Stimulated activated CD4-positive, alpha-beta T cell treated with anti-CD3 and anti-CD28 coated beads, Interleukin-15, amount 100 ng/mL, for 24 hours (primary cell): ENCODE measurements at regions not wholly inside any gene's neighbourhood (a gene's known extent, or its start where the extent isn't known, plus 50 kb on each side); places are given as distances from the start of the nearest gene placed in this dataset.
A peak's percentile ranks its signal among the peaks of the same experiment; 100 is the strongest.
"Not testable (repeated sequence)": the region's sequence is repeated elsewhere in the genome, so short reads cannot be mapped to it uniquely, and the experiment has no call there.

ENCODE experiments used
- DNase-seq: peaks from one replicate; pipeline ENCODE4 v3.0.0-alpha.2; 2020

- DNase-seq = no peak
These were observed 116.9 kb upstream of the ENPEP start for GRCh38 chr4:110359076-110359475.

GRCh38 chr4:110357521-110357920 lies 118.4 kb upstream of the ENPEP start:
- DNase-seq = no peak

- DNase-seq = no peak
These were observed 121.5 kb upstream of the ENPEP start for GRCh38 chr4:110354460-110354859.

- no peak for DNase-seq
These were observed 123.1 kb upstream of the ENPEP start for GRCh38 chr4:110352670-110353442.

- no peak for DNase-seq
These were observed 127.1 kb upstream of the ENPEP start for GRCh38 chr4:110348711-110349383.

GRCh38 chr4:110347805-110348204 lies 128.2 kb upstream of the ENPEP start:
- DNase-seq = no peak

GRCh38 chr4:110344165-110344564 lies 131.8 kb upstream of the ENPEP start:
- DNase-seq = no peak

- no peak for DNase-seq
These were observed 132.4 kb upstream of the ENPEP start for GRCh38 chr4:110343534-110343933.

- DNase-seq = not testable (repeated sequence)
These were observed 134.8 kb upstream of the ENPEP start for GRCh38 chr4:110341118-110341517.

GRCh38 chr4:110335399-110335798 lies 137.0 kb upstream of the ELOVL6 start:
- no peak for DNase-seq

- DNase-seq = no peak
These were observed 134.1 kb upstream of the ELOVL6 start for GRCh38 chr4:110332483-110332882.

GRCh38 chr4:110326426-110326825 lies 128.0 kb upstream of the ELOVL6 start:
- not testable (repeated sequence) for DNase-seq

GRCh38 chr4:110310795-110311194 lies 112.4 kb upstream of the ELOVL6 start:
- DNase-seq = no peak

- no peak for DNase-seq
These were observed 111.3 kb upstream of the ELOVL6 start for GRCh38 chr4:110309675-110310074.

- DNase-seq = no peak
These were observed 107.9 kb upstream of the ELOVL6 start for GRCh38 chr4:110306303-110306702.

- no peak for DNase-seq
These were observed 107.0 kb upstream of the ELOVL6 start for GRCh38 chr4:110305455-110305854.

GRCh38 chr4:110296892-110297291 lies 98.5 kb upstream of the ELOVL6 start:
- DNase-seq = no peak

GRCh38 chr4:110294165-110294564 lies 95.8 kb upstream of the ELOVL6 start:
- DNase-seq = no peak

GRCh38 chr4:110292994-110293744 lies 94.8 kb upstream of the ELOVL6 start:
- DNase-seq = no peak

GRCh38 chr4:110290511-110290910 lies 92.1 kb upstream of the ELOVL6 start:
- no peak for DNase-seq

- DNase-seq = no peak
These were observed 91.2 kb upstream of the ELOVL6 start for GRCh38 chr4:110289601-110290100.

- DNase-seq = peak; percentile 33
These were observed 88.7 kb upstream of the ELOVL6 start for GRCh38 chr4:110287130-110287529.

- no peak for DNase-seq
These were observed 79.7 kb upstream of the ELOVL6 start for GRCh38 chr4:110278127-110278526.

- no peak for DNase-seq
These were observed 77.5 kb upstream of the ELOVL6 start for GRCh38 chr4:110275871-110276270.
